ENCODE measurements at regions not wholly inside any gene's neighbourhood (a gene's known extent, or its start where the extent isn't known, plus 50 kb on each side); places are given as distances from the start of the nearest gene placed in this dataset.

GRCh38 chr6:93701526-93701925, 282.2 kb upstream of the EPHA7 start:
- no peak for TF ChIP-seq CTCF (IDR thresholded peaks at IDR 0.05 in 4 of 5, conservative IDR thresholded peaks at IDR 0.05 in 1 of 5)
- TF ChIP-seq POLR2A (IDR thresholded peaks at IDR 0.05), result no peak

Data from gastrocnemius medialis (tissue), 4 donors.